ENCODE measurements at regions not wholly inside any gene's neighbourhood (a gene's known extent, or its start where the extent isn't known, plus 50 kb on each side); places are given as distances from the start of the nearest gene placed in this dataset.

DNA sequence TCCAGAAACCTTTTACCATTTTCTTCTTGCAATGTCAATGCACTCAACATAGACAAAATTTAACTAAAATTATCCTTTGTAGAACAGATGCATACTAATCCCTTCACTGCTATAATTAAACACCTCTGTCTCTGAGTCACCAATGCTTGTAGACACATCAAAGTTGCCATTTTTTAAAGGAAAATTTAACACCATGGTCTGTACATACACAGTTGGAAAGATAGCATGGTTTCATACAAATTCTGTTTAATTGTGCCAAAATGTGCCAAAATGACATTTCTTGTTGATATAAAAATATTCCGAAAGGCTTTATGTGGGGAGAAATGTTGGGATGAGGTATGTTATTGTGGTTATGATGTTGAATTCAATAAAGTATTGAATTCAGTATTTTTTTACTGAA is 125.8 kb downstream of the NEUROD6 start:
- TF ChIP-seq, protein P1, sequence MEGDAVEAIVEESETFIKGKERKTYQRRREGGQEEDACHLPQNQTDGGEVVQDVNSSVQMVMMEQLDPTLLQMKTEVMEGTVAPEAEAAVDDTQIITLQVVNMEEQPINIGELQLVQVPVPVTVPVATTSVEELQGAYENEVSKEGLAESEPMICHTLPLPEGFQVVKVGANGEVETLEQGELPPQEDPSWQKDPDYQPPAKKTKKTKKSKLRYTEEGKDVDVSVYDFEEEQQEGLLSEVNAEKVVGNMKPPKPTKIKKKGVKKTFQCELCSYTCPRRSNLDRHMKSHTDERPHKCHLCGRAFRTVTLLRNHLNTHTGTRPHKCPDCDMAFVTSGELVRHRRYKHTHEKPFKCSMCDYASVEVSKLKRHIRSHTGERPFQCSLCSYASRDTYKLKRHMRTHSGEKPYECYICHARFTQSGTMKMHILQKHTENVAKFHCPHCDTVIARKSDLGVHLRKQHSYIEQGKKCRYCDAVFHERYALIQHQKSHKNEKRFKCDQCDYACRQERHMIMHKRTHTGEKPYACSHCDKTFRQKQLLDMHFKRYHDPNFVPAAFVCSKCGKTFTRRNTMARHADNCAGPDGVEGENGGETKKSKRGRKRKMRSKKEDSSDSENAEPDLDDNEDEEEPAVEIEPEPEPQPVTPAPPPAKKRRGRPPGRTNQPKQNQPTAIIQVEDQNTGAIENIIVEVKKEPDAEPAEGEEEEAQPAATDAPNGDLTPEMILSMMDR (IDR thresholded peaks at IDR 0.05; ENCODE audit: insufficient read depth, low read depth, low read length): no peak
- no peak for TF ChIP-seq EZH2 (IDR thresholded peaks at IDR 0.05; ENCODE audit: insufficient read depth, low read length)
- Histone ChIP-seq H4K20me1 (ENCODE audit: insufficient read depth, low read length) (no peaks in the 10 kb centered on the region), H2AFZ (ENCODE audit: low read depth, low read length) (no peak overlapping the region), H3K4me1 (ENCODE audit: insufficient read depth, low read length) (no peaks in the 10 kb centered on the region), H3K27ac (ENCODE audit: low read depth, low read length) (no peak overlapping the region), H3K27me3 (ENCODE audit: insufficient read depth, low read length) (no peaks in the 10 kb centered on the region), H3K79me2 (ENCODE audit: insufficient read depth, low read length) (no peaks in the 10 kb centered on the region), H3K9ac (ENCODE audit: low read length) (no peak overlapping the region), H3K36me3 (ENCODE audit: insufficient read depth, low read length) (no peaks in the 10 kb centered on the region), H3K4me3 (ENCODE audit: insufficient read depth, low read depth, low read length) (no peak overlapping the region), H3K4me2 (ENCODE audit: low read length) (no peak overlapping the region), H3K9me3 (ENCODE audit: insufficient read depth, low read depth, low read length) (no peaks in the 10 kb centered on the region)
- Mint-ChIP-seq H3K36me3 (ENCODE audit: low read depth, unreplicated experiment) (no peaks in the 10 kb centered on the region), H3K27ac (ENCODE audit: unreplicated experiment) (no peak overlapping the region), H3K27me3 (ENCODE audit: low read depth, unreplicated experiment) (peaks cover under 1% of the 10 kb centered on the region), H3K4me3 (ENCODE audit: unreplicated experiment) (no peak overlapping the region), H3K9me3 (ENCODE audit: unreplicated experiment) (no peaks in the 10 kb centered on the region), H3K4me1 (ENCODE audit: low read depth, unreplicated experiment) (no peaks in the 10 kb centered on the region)
- DNase-seq (ENCODE audit: low read depth) (no peak), FAIRE-seq (no peak)

DNA sequence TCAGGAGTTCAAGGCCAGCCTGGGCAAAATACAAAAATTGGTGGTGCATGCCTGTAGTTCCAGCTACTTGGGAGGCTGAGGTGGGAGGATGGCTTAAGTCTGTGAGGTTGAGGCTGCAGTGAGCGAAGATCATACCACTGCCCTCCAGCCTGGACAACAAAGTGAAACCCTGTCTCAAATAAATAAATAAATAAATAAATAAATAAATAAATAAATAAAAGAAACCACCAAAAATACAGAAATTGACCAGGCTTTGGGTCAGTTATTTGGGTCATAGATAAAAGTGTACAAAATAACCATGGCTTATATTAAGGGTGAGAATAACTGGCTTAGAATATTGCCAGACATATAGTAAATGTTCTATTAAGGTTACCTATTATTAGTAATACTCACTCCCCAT is 129.2 kb downstream of the NEUROD6 start:
- DNase-seq (ENCODE audit: low read depth) (no peak), FAIRE-seq (no peak)
- H3K4me3 Mint-ChIP-seq (ENCODE audit: unreplicated experiment): no peak overlapping the region
- no peaks in the 10 kb centered on the region for H3K27me3 ChIP-seq (ENCODE audit: insufficient read depth, low read length)
- H3K27ac Mint-ChIP-seq (ENCODE audit: unreplicated experiment): no peak overlapping the region
- H3K4me1 ChIP-seq (ENCODE audit: insufficient read depth, low read length): no peaks in the 10 kb centered on the region
- no peak overlapping the region for H2AFZ ChIP-seq (ENCODE audit: low read depth, low read length)
- peaks cover 3% of the 10 kb centered on the region for H3K27me3 Mint-ChIP-seq (ENCODE audit: low read depth, unreplicated experiment)
- no peak overlapping the region for H3K27ac ChIP-seq (ENCODE audit: low read depth, low read length)
- H3K9me3 ChIP-seq (ENCODE audit: insufficient read depth, low read depth, low read length): no peaks in the 10 kb centered on the region
- no peak overlapping the region for H3K9ac ChIP-seq (ENCODE audit: low read length)
- H4K20me1 ChIP-seq (ENCODE audit: insufficient read depth, low read length): no peaks in the 10 kb centered on the region
- H3K79me2 ChIP-seq (ENCODE audit: insufficient read depth, low read length): no peaks in the 10 kb centered on the region
- H3K36me3 Mint-ChIP-seq (ENCODE audit: low read depth, unreplicated experiment): no peaks in the 10 kb centered on the region
- TF ChIP-seq EZH2 (IDR thresholded peaks at IDR 0.05; ENCODE audit: insufficient read depth, low read length): no peak
- TF ChIP-seq, protein P1 (IDR thresholded peaks at IDR 0.05; ENCODE audit: insufficient read depth, low read depth, low read length): no peak
- no peak overlapping the region for H3K4me3 ChIP-seq (ENCODE audit: insufficient read depth, low read depth, low read length)
- H3K36me3 ChIP-seq (ENCODE audit: insufficient read depth, low read length): no peaks in the 10 kb centered on the region
- no peak overlapping the region for H3K4me2 ChIP-seq (ENCODE audit: low read length)
- peaks cover 1% of the 10 kb centered on the region for H3K9me3 Mint-ChIP-seq (ENCODE audit: unreplicated experiment)
- H3K4me1 Mint-ChIP-seq (ENCODE audit: low read depth, unreplicated experiment): no peaks in the 10 kb centered on the region

DNA sequence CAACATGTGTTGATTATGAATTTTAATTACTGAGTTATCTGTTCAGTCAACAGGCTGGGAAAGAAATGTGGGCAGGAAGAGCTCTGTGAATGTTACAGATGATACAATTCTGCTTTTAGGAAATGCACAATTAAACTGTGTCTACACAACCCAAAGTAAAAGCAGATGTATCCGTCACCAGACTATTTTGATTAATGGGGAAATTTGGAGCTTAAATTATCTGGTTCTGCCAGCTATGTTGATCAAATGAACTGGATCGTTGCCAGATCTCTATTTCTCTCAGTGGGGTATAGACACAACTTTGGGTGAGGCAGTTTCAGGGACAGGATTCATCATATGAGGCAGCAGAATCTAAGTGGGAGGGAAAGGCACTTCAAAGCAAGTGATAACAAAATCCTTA is 136.5 kb downstream of the NEUROD6 start:
- Mint-ChIP-seq H3K4me3 (ENCODE audit: unreplicated experiment) (no peak overlapping the region), H3K27ac (ENCODE audit: unreplicated experiment) (no peak overlapping the region), H3K9me3 (ENCODE audit: unreplicated experiment) (peaks cover 3% of the 10 kb centered on the region), H3K27me3 (ENCODE audit: low read depth, unreplicated experiment) (peaks cover 17% of the 10 kb centered on the region), H3K36me3 (ENCODE audit: low read depth, unreplicated experiment) (no peaks in the 10 kb centered on the region), H3K4me1 (ENCODE audit: low read depth, unreplicated experiment) (no peaks in the 10 kb centered on the region)
- no peaks in the 10 kb centered on the region for H3K79me2 ChIP-seq (ENCODE audit: insufficient read depth, low read length)
- H3K4me2 ChIP-seq (ENCODE audit: low read length): no peak overlapping the region
- H2AFZ ChIP-seq (ENCODE audit: low read depth, low read length): no peak overlapping the region
- no peaks in the 10 kb centered on the region for H3K36me3 ChIP-seq (ENCODE audit: insufficient read depth, low read length)
- no peaks in the 10 kb centered on the region for H3K4me1 ChIP-seq (ENCODE audit: insufficient read depth, low read length)
- no peaks in the 10 kb centered on the region for H3K27me3 ChIP-seq (ENCODE audit: insufficient read depth, low read length)
- H3K9me3 ChIP-seq (ENCODE audit: insufficient read depth, low read depth, low read length): no peaks in the 10 kb centered on the region
- no peak for FAIRE-seq
- no peak for DNase-seq (ENCODE audit: low read depth)
- no peak overlapping the region for H3K27ac ChIP-seq (ENCODE audit: low read depth, low read length)
- no peak overlapping the region for H3K4me3 ChIP-seq (ENCODE audit: insufficient read depth, low read depth, low read length)
- no peak overlapping the region for H3K9ac ChIP-seq (ENCODE audit: low read length)
- no peaks in the 10 kb centered on the region for H4K20me1 ChIP-seq (ENCODE audit: insufficient read depth, low read length)
- no peak for TF ChIP-seq EZH2 (IDR thresholded peaks at IDR 0.05; ENCODE audit: insufficient read depth, low read length)
- TF ChIP-seq, protein P1 (IDR thresholded peaks at IDR 0.05; ENCODE audit: insufficient read depth, low read depth, low read length): no peak

All from astrocyte (in vitro differentiated cells and primary cell).